GM23338 (cell line): ENCODE measurements at regions not wholly inside any gene's neighbourhood (a gene's known extent, or its start where the extent isn't known, plus 50 kb on each side); places are given as distances from the start of the nearest gene placed in this dataset.

Source experiments
- ATAC-seq: fragments of 200-7000 bp; cut with Tn5 transposase; 3 replicates; pipeline ENCODE4 v1.9.1; 2020
- DNase-seq: peaks from one replicate; pipeline ENCODE4 v3.0.0-alpha.2; 2015; ENCODE audit warnings: low spot score
- H2AFZ ChIP-seq: fragments of 200-600 bp; sonication (generic); 2 replicates; pipeline ENCODE4 v1.8.0; 2016; ENCODE audit warnings: antibody characterized with exemption, mild to moderate bottlenecking, moderate library complexity
- H3F3A ChIP-seq: fragments of 200-600 bp; sonication (generic); replicated peaks from 2 replicates; pipeline ENCODE4 v1.8.0; 2017; ENCODE audit warnings: antibody characterized with exemption, mixed run types, low read depth
- H3K27ac ChIP-seq: fragments of 200-600 bp; sonication (generic); 2 replicates; pipeline ENCODE4 v1.6.1; 2016; ENCODE audit warnings: low read depth
- H3K27me3 ChIP-seq: fragments of 200-600 bp; sonication (generic); 2 replicates; pipeline ENCODE4 v1.8.0; 2016; ENCODE audit warnings: mild to moderate bottlenecking, mixed run types, moderate library complexity; ENCODE audit not compliant: insufficient read depth
- H3K36me3 ChIP-seq: fragments of 200-600 bp; sonication (generic); 2 replicates; pipeline ENCODE4 v1.8.0; 2016; ENCODE audit warnings: mild to moderate bottlenecking; ENCODE audit not compliant: insufficient read depth
- H3K4me1 ChIP-seq: fragments of 200-600 bp; sonication (generic); 2 replicates; pipeline ENCODE4 v1.8.0; 2016; ENCODE audit warnings: mild to moderate bottlenecking, moderate library complexity; ENCODE audit not compliant: insufficient read depth
- H3K4me2 ChIP-seq: fragments of 200-600 bp; sonication (generic); 2 replicates; pipeline ENCODE4 v1.7.1; 2017; ENCODE audit warnings: mixed run types
- H3K4me3 ChIP-seq: fragments of 200-600 bp; sonication (generic); 2 replicates; pipeline ENCODE4 v1.6.1; 2016; ENCODE audit warnings: mixed run types
- H3K79me2 ChIP-seq: fragments of 200-600 bp; sonication (generic); replicated peaks from 2 replicates; pipeline ENCODE4 v1.8.0; 2017; ENCODE audit warnings: mild to moderate bottlenecking; ENCODE audit not compliant: insufficient read depth
- H3K9me2 ChIP-seq: fragments of 200-600 bp; sonication (generic); 2 replicates; pipeline ENCODE4 v1.8.0; 2017; ENCODE audit not compliant: insufficient read depth
- H4K20me1 ChIP-seq: fragments of 200-600 bp; sonication (generic); replicated peaks from 2 replicates; pipeline ENCODE4 v1.8.0; 2017; ENCODE audit warnings: mild to moderate bottlenecking; ENCODE audit not compliant: insufficient read depth
- H3K27ac Mint-ChIP-seq: 2 replicates; pipeline ENCODE4 v1.8.0; 2020; ENCODE audit warnings: inconsistent platforms, mild to moderate bottlenecking, moderate library complexity, mixed read lengths
- H3K27me3 Mint-ChIP-seq: 3 replicates; pipeline ENCODE4 v1.8.0; 2022; ENCODE audit warnings: low read depth, mild to moderate bottlenecking, moderate library complexity, mixed read lengths, inconsistent platforms; ENCODE audit not compliant: insufficient read depth, poor library complexity
- H3K36me3 Mint-ChIP-seq: 3 replicates; pipeline ENCODE4 v1.8.0; 2021; ENCODE audit warnings: low read depth, mild to moderate bottlenecking, inconsistent platforms, moderate library complexity, mixed read lengths
- H3K4me1 Mint-ChIP-seq: 3 replicates; pipeline ENCODE4 v1.8.0; 2020; ENCODE audit warnings: mild to moderate bottlenecking, inconsistent platforms, mixed read lengths
- H3K4me3 Mint-ChIP-seq: 3 replicates; pipeline ENCODE4 v1.8.0; 2021; ENCODE audit warnings: moderate library complexity, mild to moderate bottlenecking, inconsistent platforms, mixed read lengths
- H3K9me3 Mint-ChIP-seq: 3 replicates; pipeline ENCODE4 v1.8.0; 2020; ENCODE audit warnings: moderate library complexity, mild to moderate bottlenecking, inconsistent platforms, mixed read lengths
- CREB1 ChIP-seq: fragments of 250-450 bp; sonication (Bioruptor Pico); IDR thresholded peaks from 2 replicates; pipeline ENCODE4 v1.5.0; 2020; ENCODE audit warnings: low read depth, mild to moderate bottlenecking, moderate library complexity
- EZH2 ChIP-seq: fragments of 200-600 bp; sonication (generic); IDR thresholded peaks from one replicate; pipeline ENCODE4 v1.8.0; 2017; ENCODE audit warnings: antibody characterized with exemption, mild to moderate bottlenecking, low read depth; ENCODE audit not compliant: unreplicated experiment
- EZH2phosphoT487 ChIP-seq: fragments of 200-600 bp; sonication (generic); IDR thresholded peaks from one replicate; pipeline ENCODE4 v1.8.1; 2018; ENCODE audit warnings: antibody characterized with exemption; ENCODE audit not compliant: unreplicated experiment
- JUNB ChIP-seq: IDR thresholded peaks from one replicate; pipeline ENCODE4 v1.6.1; 2016; ENCODE audit warnings: antibody characterized with exemption; ENCODE audit not compliant: unreplicated experiment
- NANOG ChIP-seq: IDR thresholded peaks from 2 replicates; pipeline ENCODE4 v1.6.1; 2016; ENCODE audit warnings: antibody characterized with exemption, borderline replicate concordance
- POLR2AphosphoS5 ChIP-seq: IDR thresholded peaks from 2 replicates; pipeline ENCODE4 v1.6.1; 2016; ENCODE audit warnings: antibody characterized with exemption, low read depth
- STAT1 ChIP-seq: IDR thresholded peaks from one replicate; pipeline ENCODE4 v1.6.1; 2016; ENCODE audit warnings: antibody characterized with exemption; ENCODE audit not compliant: unreplicated experiment
- ZNF114 ChIP-seq: fragments of 250-450 bp; sonication (Bioruptor Pico); IDR thresholded peaks from 2 replicates; pipeline ENCODE4 v1.5.0; 2020; ENCODE audit warnings: mild to moderate bottlenecking, moderate library complexity
- ZNF331 ChIP-seq: fragments of 250-450 bp; sonication (Bioruptor Pico); IDR thresholded peaks from 2 replicates; pipeline ENCODE4 v1.5.0; 2020; ENCODE audit warnings: low read depth, mild to moderate bottlenecking, moderate library complexity
- TF ChIP-seq, protein P1 (sequence below): IDR thresholded peaks from one replicate; pipeline ENCODE4 v1.6.1; 2018; ENCODE audit warnings: antibody characterized with exemption; ENCODE audit not compliant: unreplicated experiment
- TF ChIP-seq, protein P2 (sequence below): IDR thresholded peaks from 2 replicates; pipeline ENCODE4 v1.6.1; 2016; ENCODE audit warnings: antibody characterized with exemption
- TF ChIP-seq, protein P3 (sequence below): fragments of 250-450 bp; sonication (Bioruptor Pico); IDR thresholded peaks from 2 replicates; pipeline ENCODE4 v1.5.0; 2020; ENCODE audit warnings: mild to moderate bottlenecking, moderate library complexity
- TF ChIP-seq, protein P4 (sequence below), 2 experiments: fragments of 200-600 bp in 1 of 2; sonication (generic) in 1 of 2; conservative IDR thresholded peaks; 2 replicates each; pipeline versions ENCODE4 v1.5.1 to v1.6.1; 2016 to 2017; ENCODE audit warnings: antibody characterized with exemption in 2 of 2, low read depth in 2 of 2, mild to moderate bottlenecking in 2 of 2, moderate library complexity in 1 of 2

DNA sequence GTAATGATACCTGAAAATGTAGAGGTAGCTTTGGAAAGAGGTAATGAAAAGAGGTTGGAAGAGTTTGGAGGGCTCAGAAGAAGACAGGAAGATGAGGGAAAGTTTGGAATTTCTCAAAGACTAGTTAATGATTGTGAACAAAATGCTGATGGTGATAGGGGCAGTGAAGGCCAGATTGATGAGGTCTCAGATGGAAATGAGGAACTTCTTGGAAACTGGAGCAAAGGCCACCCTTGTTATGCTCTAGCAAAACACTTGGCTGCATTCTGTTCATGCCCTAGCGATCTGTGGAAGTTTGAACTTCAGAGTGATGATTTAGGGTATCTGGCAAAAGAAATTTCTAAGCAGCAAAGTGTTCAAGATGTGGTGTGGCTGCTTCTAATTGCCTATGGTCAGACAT, 161.2 kb upstream of the SPEF2 start:
- Histone ChIP-seq H3K4me1 (no peaks in the 10 kb centered on the region), H3K4me3 (no peak overlapping the region), H4K20me1 (no peaks in the 10 kb centered on the region), H3K36me3 (no peaks in the 10 kb centered on the region), H3K9me2 (peaks cover 6% of the 10 kb centered on the region; the same call in 1 of the 2 replicates), H3K4me2 (no peak overlapping the region), H3K27me3 (no peaks in the 10 kb centered on the region), H3K79me2 (no peaks in the 10 kb centered on the region), H3F3A (no peaks in the 10 kb centered on the region), H2AFZ (no peak overlapping the region), H3K27ac (no peak overlapping the region)
- H3K4me1 Mint-ChIP-seq, result no peaks in the 10 kb centered on the region; the same call in 2 of the 3 replicates
- ATAC-seq (no peak), DNase-seq (no peak)
- H3K27me3 Mint-ChIP-seq, result no peaks in the 10 kb centered on the region
- H3K4me3 Mint-ChIP-seq, result no peak overlapping the region
- H3K9me3 Mint-ChIP-seq, result peaks cover 14% of the 10 kb centered on the region
- 0 out of 3 replicates have a peak, but pooled peaks cover 3% of the 10 kb centered on the region for H3K36me3 Mint-ChIP-seq
- TF ChIP-seq CREB1 (no peak), EZH2phosphoT487 (no peak), POLR2AphosphoS5 (no peak), EZH2 (no peak), ZNF114 (CRISPR knock-in tag) (no peak), JUNB (no peak), NANOG (no peak), STAT1 (no peak), ZNF331 (CRISPR knock-in tag) (no peak)
- TF ChIP-seq, protein P1, sequence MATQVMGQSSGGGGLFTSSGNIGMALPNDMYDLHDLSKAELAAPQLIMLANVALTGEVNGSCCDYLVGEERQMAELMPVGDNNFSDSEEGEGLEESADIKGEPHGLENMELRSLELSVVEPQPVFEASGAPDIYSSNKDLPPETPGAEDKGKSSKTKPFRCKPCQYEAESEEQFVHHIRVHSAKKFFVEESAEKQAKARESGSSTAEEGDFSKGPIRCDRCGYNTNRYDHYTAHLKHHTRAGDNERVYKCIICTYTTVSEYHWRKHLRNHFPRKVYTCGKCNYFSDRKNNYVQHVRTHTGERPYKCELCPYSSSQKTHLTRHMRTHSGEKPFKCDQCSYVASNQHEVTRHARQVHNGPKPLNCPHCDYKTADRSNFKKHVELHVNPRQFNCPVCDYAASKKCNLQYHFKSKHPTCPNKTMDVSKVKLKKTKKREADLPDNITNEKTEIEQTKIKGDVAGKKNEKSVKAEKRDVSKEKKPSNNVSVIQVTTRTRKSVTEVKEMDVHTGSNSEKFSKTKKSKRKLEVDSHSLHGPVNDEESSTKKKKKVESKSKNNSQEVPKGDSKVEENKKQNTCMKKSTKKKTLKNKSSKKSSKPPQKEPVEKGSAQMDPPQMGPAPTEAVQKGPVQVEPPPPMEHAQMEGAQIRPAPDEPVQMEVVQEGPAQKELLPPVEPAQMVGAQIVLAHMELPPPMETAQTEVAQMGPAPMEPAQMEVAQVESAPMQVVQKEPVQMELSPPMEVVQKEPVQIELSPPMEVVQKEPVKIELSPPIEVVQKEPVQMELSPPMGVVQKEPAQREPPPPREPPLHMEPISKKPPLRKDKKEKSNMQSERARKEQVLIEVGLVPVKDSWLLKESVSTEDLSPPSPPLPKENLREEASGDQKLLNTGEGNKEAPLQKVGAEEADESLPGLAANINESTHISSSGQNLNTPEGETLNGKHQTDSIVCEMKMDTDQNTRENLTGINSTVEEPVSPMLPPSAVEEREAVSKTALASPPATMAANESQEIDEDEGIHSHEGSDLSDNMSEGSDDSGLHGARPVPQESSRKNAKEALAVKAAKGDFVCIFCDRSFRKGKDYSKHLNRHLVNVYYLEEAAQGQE, result no peak
- TF ChIP-seq, protein P2, sequence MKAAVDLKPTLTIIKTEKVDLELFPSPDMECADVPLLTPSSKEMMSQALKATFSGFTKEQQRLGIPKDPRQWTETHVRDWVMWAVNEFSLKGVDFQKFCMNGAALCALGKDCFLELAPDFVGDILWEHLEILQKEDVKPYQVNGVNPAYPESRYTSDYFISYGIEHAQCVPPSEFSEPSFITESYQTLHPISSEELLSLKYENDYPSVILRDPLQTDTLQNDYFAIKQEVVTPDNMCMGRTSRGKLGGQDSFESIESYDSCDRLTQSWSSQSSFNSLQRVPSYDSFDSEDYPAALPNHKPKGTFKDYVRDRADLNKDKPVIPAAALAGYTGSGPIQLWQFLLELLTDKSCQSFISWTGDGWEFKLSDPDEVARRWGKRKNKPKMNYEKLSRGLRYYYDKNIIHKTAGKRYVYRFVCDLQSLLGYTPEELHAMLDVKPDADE, result no peak
- TF ChIP-seq, protein P3, sequence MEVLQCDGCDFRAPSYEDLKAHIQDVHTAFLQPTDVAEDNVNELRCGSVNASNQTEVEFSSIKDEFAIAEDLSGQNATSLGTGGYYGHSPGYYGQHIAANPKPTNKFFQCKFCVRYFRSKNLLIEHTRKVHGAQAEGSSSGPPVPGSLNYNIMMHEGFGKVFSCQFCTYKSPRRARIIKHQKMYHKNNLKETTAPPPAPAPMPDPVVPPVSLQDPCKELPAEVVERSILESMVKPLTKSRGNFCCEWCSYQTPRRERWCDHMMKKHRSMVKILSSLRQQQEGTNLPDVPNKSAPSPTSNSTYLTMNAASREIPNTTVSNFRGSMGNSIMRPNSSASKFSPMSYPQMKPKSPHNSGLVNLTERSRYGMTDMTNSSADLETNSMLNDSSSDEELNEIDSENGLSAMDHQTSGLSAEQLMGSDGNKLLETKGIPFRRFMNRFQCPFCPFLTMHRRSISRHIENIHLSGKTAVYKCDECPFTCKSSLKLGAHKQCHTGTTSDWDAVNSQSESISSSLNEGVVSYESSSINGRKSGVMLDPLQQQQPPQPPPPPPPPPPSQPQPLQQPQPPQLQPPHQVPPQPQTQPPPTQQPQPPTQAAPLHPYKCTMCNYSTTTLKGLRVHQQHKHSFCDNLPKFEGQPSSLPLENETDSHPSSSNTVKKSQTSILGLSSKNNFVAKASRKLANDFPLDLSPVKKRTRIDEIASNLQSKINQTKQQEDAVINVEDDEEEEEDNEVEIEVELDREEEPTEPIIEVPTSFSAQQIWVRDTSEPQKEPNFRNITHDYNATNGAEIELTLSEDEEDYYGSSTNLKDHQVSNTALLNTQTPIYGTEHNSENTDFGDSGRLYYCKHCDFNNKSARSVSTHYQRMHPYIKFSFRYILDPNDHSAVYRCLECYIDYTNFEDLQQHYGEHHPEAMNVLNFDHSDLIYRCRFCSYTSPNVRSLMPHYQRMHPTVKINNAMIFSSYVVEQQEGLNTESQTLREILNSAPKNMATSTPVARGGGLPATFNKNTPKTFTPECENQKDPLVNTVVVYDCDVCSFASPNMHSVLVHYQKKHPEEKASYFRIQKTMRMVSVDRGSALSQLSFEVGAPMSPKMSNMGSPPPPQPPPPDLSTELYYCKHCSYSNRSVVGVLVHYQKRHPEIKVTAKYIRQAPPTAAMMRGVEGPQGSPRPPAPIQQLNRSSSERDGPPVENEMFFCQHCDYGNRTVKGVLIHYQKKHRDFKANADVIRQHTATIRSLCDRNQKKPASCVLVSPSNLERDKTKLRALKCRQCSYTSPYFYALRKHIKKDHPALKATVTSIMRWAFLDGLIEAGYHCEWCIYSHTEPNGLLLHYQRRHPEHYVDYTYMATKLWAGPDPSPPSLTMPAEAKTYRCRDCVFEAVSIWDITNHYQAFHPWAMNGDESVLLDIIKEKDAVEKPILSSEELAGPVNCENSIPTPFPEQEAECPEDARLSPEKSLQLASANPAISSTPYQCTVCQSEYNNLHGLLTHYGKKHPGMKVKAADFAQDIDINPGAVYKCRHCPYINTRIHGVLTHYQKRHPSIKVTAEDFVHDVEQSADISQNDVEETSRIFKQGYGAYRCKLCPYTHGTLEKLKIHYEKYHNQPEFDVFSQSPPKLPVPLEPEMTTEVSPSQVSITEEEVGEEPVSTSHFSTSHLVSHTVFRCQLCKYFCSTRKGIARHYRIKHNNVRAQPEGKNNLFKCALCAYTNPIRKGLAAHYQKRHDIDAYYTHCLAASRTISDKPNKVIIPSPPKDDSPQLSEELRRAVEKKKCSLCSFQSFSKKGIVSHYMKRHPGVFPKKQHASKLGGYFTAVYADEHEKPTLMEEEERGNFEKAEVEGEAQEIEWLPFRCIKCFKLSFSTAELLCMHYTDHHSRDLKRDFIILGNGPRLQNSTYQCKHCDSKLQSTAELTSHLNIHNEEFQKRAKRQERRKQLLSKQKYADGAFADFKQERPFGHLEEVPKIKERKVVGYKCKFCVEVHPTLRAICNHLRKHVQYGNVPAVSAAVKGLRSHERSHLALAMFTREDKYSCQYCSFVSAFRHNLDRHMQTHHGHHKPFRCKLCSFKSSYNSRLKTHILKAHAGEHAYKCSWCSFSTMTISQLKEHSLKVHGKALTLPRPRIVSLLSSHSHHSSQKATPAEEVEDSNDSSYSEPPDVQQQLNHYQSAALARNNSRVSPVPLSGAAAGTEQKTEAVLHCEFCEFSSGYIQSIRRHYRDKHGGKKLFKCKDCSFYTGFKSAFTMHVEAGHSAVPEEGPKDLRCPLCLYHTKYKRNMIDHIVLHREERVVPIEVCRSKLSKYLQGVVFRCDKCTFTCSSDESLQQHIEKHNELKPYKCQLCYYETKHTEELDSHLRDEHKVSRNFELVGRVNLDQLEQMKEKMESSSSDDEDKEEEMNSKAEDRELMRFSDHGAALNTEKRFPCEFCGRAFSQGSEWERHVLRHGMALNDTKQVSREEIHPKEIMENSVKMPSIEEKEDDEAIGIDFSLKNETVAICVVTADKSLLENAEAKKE (CRISPR knock-in tag), result no peak
- TF ChIP-seq, protein P4, sequence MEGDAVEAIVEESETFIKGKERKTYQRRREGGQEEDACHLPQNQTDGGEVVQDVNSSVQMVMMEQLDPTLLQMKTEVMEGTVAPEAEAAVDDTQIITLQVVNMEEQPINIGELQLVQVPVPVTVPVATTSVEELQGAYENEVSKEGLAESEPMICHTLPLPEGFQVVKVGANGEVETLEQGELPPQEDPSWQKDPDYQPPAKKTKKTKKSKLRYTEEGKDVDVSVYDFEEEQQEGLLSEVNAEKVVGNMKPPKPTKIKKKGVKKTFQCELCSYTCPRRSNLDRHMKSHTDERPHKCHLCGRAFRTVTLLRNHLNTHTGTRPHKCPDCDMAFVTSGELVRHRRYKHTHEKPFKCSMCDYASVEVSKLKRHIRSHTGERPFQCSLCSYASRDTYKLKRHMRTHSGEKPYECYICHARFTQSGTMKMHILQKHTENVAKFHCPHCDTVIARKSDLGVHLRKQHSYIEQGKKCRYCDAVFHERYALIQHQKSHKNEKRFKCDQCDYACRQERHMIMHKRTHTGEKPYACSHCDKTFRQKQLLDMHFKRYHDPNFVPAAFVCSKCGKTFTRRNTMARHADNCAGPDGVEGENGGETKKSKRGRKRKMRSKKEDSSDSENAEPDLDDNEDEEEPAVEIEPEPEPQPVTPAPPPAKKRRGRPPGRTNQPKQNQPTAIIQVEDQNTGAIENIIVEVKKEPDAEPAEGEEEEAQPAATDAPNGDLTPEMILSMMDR (conservative IDR thresholded peaks at IDR 0.05; ENCODE audit: low read depth in 2 of 2), result no peak
- H3K27ac Mint-ChIP-seq, result no peak overlapping the region
